Fibroblast of lung (primary cell): ENCODE measurements at regions not wholly inside any gene's neighbourhood (a gene's known extent, or its start where the extent isn't known, plus 50 kb on each side); places are given as distances from the start of the nearest gene placed in this dataset.

Source experiments
- EZH2 ChIP-seq: IDR thresholded peaks from 2 replicates; pipeline ENCODE4 v1.5.1; 2012; ENCODE audit warnings: low read length, control low read depth, mild to moderate bottlenecking; ENCODE audit errors: missing control alignments
- TF ChIP-seq, protein P1 (sequence below), 2 donors: IDR thresholded peaks in 1 of 2; conservative IDR thresholded peaks in 1 of 2; 1 replicate in 1 of 2; 2 replicates in 1 of 2; pipeline ENCODE4 v1.5.1; 2011 to 2012; ENCODE audit warnings: low read length in 2 of 2, control low read depth in 1 of 2, inconsistent platforms in 1 of 2, low read depth in 1 of 2, mild to moderate bottlenecking in 1 of 2

DNA sequence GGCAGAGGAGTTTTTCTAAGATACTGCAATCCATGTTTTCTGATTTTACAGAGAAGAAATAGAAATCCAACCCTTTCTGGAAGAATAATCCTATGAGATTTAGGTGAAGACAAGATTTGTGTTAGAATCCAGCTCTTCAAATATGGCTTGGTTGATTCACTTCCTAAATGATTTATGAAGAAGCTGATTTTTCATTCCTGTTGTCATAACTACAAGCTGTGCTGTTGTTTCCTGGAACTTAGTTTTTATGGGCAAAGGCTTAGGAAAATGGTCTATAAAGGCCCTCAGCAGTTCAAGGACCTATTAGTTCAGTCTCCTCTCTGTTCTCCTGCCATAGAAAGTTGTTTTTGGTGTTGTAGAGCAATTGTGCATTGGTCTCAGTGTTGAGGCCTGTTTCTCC is 174.2 kb upstream of the FAM20A start:
- TF ChIP-seq, protein P1, sequence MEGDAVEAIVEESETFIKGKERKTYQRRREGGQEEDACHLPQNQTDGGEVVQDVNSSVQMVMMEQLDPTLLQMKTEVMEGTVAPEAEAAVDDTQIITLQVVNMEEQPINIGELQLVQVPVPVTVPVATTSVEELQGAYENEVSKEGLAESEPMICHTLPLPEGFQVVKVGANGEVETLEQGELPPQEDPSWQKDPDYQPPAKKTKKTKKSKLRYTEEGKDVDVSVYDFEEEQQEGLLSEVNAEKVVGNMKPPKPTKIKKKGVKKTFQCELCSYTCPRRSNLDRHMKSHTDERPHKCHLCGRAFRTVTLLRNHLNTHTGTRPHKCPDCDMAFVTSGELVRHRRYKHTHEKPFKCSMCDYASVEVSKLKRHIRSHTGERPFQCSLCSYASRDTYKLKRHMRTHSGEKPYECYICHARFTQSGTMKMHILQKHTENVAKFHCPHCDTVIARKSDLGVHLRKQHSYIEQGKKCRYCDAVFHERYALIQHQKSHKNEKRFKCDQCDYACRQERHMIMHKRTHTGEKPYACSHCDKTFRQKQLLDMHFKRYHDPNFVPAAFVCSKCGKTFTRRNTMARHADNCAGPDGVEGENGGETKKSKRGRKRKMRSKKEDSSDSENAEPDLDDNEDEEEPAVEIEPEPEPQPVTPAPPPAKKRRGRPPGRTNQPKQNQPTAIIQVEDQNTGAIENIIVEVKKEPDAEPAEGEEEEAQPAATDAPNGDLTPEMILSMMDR (conservative IDR thresholded peaks at IDR 0.05 in 1 of 2, IDR thresholded peaks at IDR 0.05 in 1 of 2; ENCODE audit: low read depth in 1 of 2, low read length in 2 of 2) = no peak
- TF ChIP-seq EZH2 = no peak
